ENCODE measurements at regions not wholly inside any gene's neighbourhood (a gene's known extent, or its start where the extent isn't known, plus 50 kb on each side); places are given as distances from the start of the nearest gene placed in this dataset.

DNA sequence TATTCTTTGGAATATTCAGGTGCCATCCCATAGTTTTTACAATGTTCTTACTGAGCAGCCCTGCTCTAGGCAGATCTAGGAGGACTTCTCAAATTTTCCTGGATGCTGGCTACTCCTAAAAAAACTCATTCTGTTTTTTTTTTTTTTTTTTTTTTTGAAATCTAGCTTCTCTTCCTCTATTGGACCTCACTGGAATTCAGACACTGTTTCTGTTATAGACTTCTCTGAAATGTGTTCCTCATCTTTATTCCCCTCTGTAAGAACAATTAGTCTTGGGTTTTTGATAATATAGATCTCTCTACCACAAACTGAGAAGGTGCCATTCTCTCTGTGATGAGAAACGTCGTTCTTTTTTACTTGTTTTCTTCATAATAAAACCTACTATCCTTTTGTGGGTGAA, 115.3 kb upstream of the CCND2 start:
- H4K91ac ChIP-seq (ENCODE audit: insufficient read depth, low read depth, low read length): no peak overlapping the region
- no peak overlapping the region for H3K9ac ChIP-seq (ENCODE audit: low read depth, low read length)
- no peaks in the 10 kb centered on the region for H3K9me1 ChIP-seq (ENCODE audit: insufficient read depth, low read length)
- no peak for DNase-seq
- H4K20me1 ChIP-seq (ENCODE audit: insufficient read depth, low read length): no peaks in the 10 kb centered on the region
- H3K27me3 ChIP-seq (ENCODE audit: control insufficient read depth, insufficient read depth, low read length): peaks cover 3% of the 10 kb centered on the region; the same call in 1 of the 2 replicates
- BruUV-seq (replicated peaks): no TSS peak
- H3K36me3 ChIP-seq (ENCODE audit: control insufficient read depth, insufficient read depth, low read length): no peaks in the 10 kb centered on the region
- H4K8ac ChIP-seq (ENCODE audit: low read depth in 2 of 2, low read length in 2 of 2): no peak overlapping the region
- no peak overlapping the region for H2BK15ac ChIP-seq (ENCODE audit: low read depth, low read length)
- no peak overlapping the region for H3K23ac ChIP-seq (ENCODE audit: low read depth, low read length)
- H2AK9ac ChIP-seq (replicated peaks; ENCODE audit: low read depth, low read length, poor library complexity): no peak overlapping the region
- H3K56ac ChIP-seq (ENCODE audit: extremely low read depth, insufficient read depth, low read length): no peak overlapping the region
- H3K27ac ChIP-seq (ENCODE audit: insufficient read depth, low read length): no peak overlapping the region
- H2BK5ac ChIP-seq (ENCODE audit: low read depth, low read length, poor library complexity, severe bottlenecking): no peak overlapping the region
- no peak overlapping the region for H3K18ac ChIP-seq (ENCODE audit: low read depth, low read length)
- ChIA-PET CTCF (no interaction called here), POLR2A (ENCODE audit: unreplicated experiment) (interaction anchor here (0.8 kb wide), 1 partner anchor 98 kb away, joined by 4 read pairs; no protein-coding TSS in a partner anchor)
- no peak overlapping the region for H2AFZ ChIP-seq (replicated peaks; ENCODE audit: low read length, poor library complexity)
- no peak overlapping the region for H3K4me2 ChIP-seq (ENCODE audit: low read depth, low read length)
- H3K14ac ChIP-seq (replicated peaks; ENCODE audit: low read depth, low read length): no peak overlapping the region
- TF ChIP-seq RFX5 (IDR thresholded peaks at IDR 0.05; ENCODE audit: low read depth, low read length) (no peak), MAZ (IDR thresholded peaks at IDR 0.05; ENCODE audit: borderline replicate concordance, low read depth, low read length) (no peak), RAD21 (IDR thresholded peaks at IDR 0.05; ENCODE audit: low read length) (no peak)
- TF ChIP-seq, protein P1, sequence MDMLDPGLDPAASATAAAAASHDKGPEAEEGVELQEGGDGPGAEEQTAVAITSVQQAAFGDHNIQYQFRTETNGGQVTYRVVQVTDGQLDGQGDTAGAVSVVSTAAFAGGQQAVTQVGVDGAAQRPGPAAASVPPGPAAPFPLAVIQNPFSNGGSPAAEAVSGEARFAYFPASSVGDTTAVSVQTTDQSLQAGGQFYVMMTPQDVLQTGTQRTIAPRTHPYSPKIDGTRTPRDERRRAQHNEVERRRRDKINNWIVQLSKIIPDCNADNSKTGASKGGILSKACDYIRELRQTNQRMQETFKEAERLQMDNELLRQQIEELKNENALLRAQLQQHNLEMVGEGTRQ (IDR thresholded peaks at IDR 0.05; ENCODE audit: low read depth, low read length): no peak
- no peak for ATAC-seq (ENCODE audit: low read depth)
- H4K5ac ChIP-seq (ENCODE audit: low read depth, low read length): no peak overlapping the region
- no peak overlapping the region for H2AK5ac ChIP-seq (ENCODE audit: low read depth, low read length)
- H3K4me3 ChIP-seq (ENCODE audit: insufficient read depth, low read depth, low read length): no peak overlapping the region
- intact Hi-C loops (cut with micrococcal nuclease) (no loop called here), in situ Hi-C loops (cut with MboI; ENCODE audit: low sequenced_read_pairs) (no loop called here), dilution Hi-C loops (cut with HindIII; ENCODE audit: low sequenced_read_pairs, unreplicated experiment) (no loop called here)
- H3K4ac ChIP-seq (ENCODE audit: low read depth, low read length): no peak overlapping the region
- H2BK120ac ChIP-seq (ENCODE audit: low read depth, low read length): no peak overlapping the region
- no peaks in the 10 kb centered on the region for H3K9me3 ChIP-seq (ENCODE audit: control insufficient read depth, insufficient read depth, low read length)
- no peak overlapping the region for H2BK20ac ChIP-seq (ENCODE audit: low read depth, low read length)
- H3K4me1 ChIP-seq (ENCODE audit: control insufficient read depth, insufficient read depth, low read length): no peaks in the 10 kb centered on the region
- no CpG with 5 or more reads among the region's 2 CpGs for WGBS, 2 experiments (ENCODE audit: extremely low coverage in 2 of 2, insufficient read length in 1 of 2)
- no peaks in the 10 kb centered on the region for H3K79me1 ChIP-seq (ENCODE audit: low read depth in 1 of 2, low read length in 2 of 2)

Measured in IMR-90 (cell line).